PFSK-1 (cell line): ENCODE measurements at regions not wholly inside any gene's neighbourhood (a gene's known extent, or its start where the extent isn't known, plus 50 kb on each side); places are given as distances from the start of the nearest gene placed in this dataset.

Source experiments
- POLR2AphosphoS5 ChIP-seq: IDR thresholded peaks from 2 replicates; pipeline ENCODE4 v1.6.1; 2012; ENCODE audit warnings: low read depth, mild to moderate bottlenecking, control low read depth, low read length, moderate library complexity
- REST ChIP-seq, 2 experiments: IDR thresholded peaks; 2 replicates each; pipeline versions ENCODE4 v1.6.1 to v1.8.0; 2011 to 2012; ENCODE audit warnings: low read depth in 2 of 2, low read length in 2 of 2, control low read depth in 1 of 2, inconsistent platforms in 1 of 2, mild to moderate bottlenecking in 1 of 2, moderate library complexity in 1 of 2; ENCODE audit not compliant: insufficient read depth in 1 of 2
- SIN3A ChIP-seq: IDR thresholded peaks from 2 replicates; pipeline ENCODE4 v1.6.1; 2012; ENCODE audit warnings: mild to moderate bottlenecking, low read length, moderate library complexity, borderline replicate concordance; ENCODE audit not compliant: insufficient read depth
- TAF1 ChIP-seq: IDR thresholded peaks from 2 replicates; pipeline ENCODE4 v1.6.1; 2012; ENCODE audit warnings: low read length, control low read depth, borderline replicate concordance; ENCODE audit not compliant: insufficient read depth

GRCh38 chr5:18546591-18546990 is 912.3 kb downstream of the TAF11L14 start:
- no peak for TF ChIP-seq REST (IDR thresholded peaks at IDR 0.05; ENCODE audit: insufficient read depth in 1 of 2, low read depth in 2 of 2, low read length in 2 of 2)
- TF ChIP-seq POLR2AphosphoS5: no peak
- TF ChIP-seq TAF1: no peak
- TF ChIP-seq SIN3A: no peak
